Breast epithelium (tissue), 4 donors: ENCODE measurements at regions not wholly inside any gene's neighbourhood (a gene's known extent, or its start where the extent isn't known, plus 50 kb on each side); places are given as distances from the start of the nearest gene placed in this dataset.

ENCODE experiments used
- DNase-seq, 2 donors: peaks; one replicate each; pipeline ENCODE4 v3.0.0-alpha.2; 2019; ENCODE audit warnings: low spot score in 2 of 2
- H3K27ac ChIP-seq, 2 donors: fragments of 200-600 bp; sonication (generic) in 1 of 2; one replicate each; pipeline ENCODE4 v1.5.1; 2016 to 2019; ENCODE audit warnings: mild to moderate bottlenecking in 1 of 2
- H3K27me3 ChIP-seq, 2 donors: fragments of 200-600 bp; sonication (generic) in 1 of 2; one replicate each; pipeline versions ENCODE4 v1.5.1 to v1.6.0; 2017 to 2019; ENCODE audit warnings: control low read depth in 1 of 2, mild to moderate bottlenecking in 1 of 2
- H3K36me3 ChIP-seq: fragments of 200-600 bp; one replicate; pipeline ENCODE4 v1.5.1; 2019
- H3K4me1 ChIP-seq, 2 donors: fragments of 200-600 bp; sonication (generic); one replicate each; pipeline ENCODE4 v1.5.1; 2016 to 2019; ENCODE audit warnings: control low read depth in 1 of 2
- H3K4me3 ChIP-seq, 3 donors: fragments of 200-600 bp; sonication (generic); 1 replicate in 2 of 3; 2 replicates in 1 of 3; pipeline ENCODE4 v1.5.1; 2016 to 2019; ENCODE audit warnings: mild to moderate bottlenecking in 3 of 3, moderate library complexity in 2 of 3
- H3K9me3 ChIP-seq, 2 donors: fragments of 200-600 bp; sonication (generic) in 1 of 2; one replicate each; pipeline ENCODE4 v1.5.1; 2016 to 2019; ENCODE audit warnings: control low read depth in 1 of 2
- CTCF ChIP-seq, 3 donors: fragments of 450-650 bp; IDR thresholded peaks; one replicate each; pipeline ENCODE4 v1.5.1; 2016 to 2017; ENCODE audit warnings: antibody characterized with exemption in 3 of 3, mild to moderate bottlenecking in 3 of 3, moderate library complexity in 3 of 3
- POLR2A ChIP-seq: fragments of 450-650 bp; IDR thresholded peaks from one replicate; pipeline ENCODE4 v1.6.1; 2016; ENCODE audit warnings: antibody characterized with exemption, mild to moderate bottlenecking, moderate library complexity
- POLR2AphosphoS5 ChIP-seq, 3 donors: sonication (generic); formaldehyde crosslinking; IDR thresholded peaks; one replicate each; pipeline ENCODE4 v1.6.1; 2017; ENCODE audit warnings: antibody characterized with exemption in 3 of 3
- intact Hi-C: fragments of 100-400 bp; cut with DNase I; formaldehyde crosslinking; loops from one replicate; pipeline ENCODE4 v1.15.1; 2023; ENCODE audit warnings: low total_unique reads

- Histone ChIP-seq H3K36me3 (no peaks in the 10 kb centered on the region), H3K4me1 (no peaks in the 10 kb centered on the region), H3K27ac (no peak overlapping the region), H3K4me3 (no peak overlapping the region), H3K27me3 (no peaks in the 10 kb centered on the region), H3K9me3 (no peaks in the 10 kb centered on the region)
- intact Hi-C loops: no loop called here
- TF ChIP-seq CTCF (IDR thresholded peaks at IDR 0.05) (no peak), POLR2A (no peak), POLR2AphosphoS5 (IDR thresholded peaks at IDR 0.05) (no peak)
- DNase-seq: no peak
Measured at GRCh38 chr7:131921016-131921415, 364.6 kb upstream of the PODXL start.

- Histone ChIP-seq H3K4me3 (no peak overlapping the region), H3K4me1 (no peaks in the 10 kb centered on the region), H3K9me3 (no peaks in the 10 kb centered on the region), H3K27ac (no peak overlapping the region), H3K27me3 (no peaks in the 10 kb centered on the region), H3K36me3 (no peaks in the 10 kb centered on the region)
- intact Hi-C loops: no loop called here
- no peak for DNase-seq
- TF ChIP-seq POLR2AphosphoS5 (IDR thresholded peaks at IDR 0.05): no peak
- no peak for TF ChIP-seq CTCF (IDR thresholded peaks at IDR 0.05)
- no peak for TF ChIP-seq POLR2A
Measured at GRCh38 chr7:131919920-131920709, 363.7 kb upstream of the PODXL start.

GRCh38 chr7:131911112-131911511 lies 354.7 kb upstream of the PODXL start:
- no peaks in the 10 kb centered on the region for H3K9me3 ChIP-seq
- no peak overlapping the region for H3K27ac ChIP-seq
- H3K36me3 ChIP-seq: no peaks in the 10 kb centered on the region
- DNase-seq: no peak
- no peak overlapping the region for H3K4me3 ChIP-seq
- TF ChIP-seq POLR2AphosphoS5 (IDR thresholded peaks at IDR 0.05) (no peak), POLR2A (no peak), CTCF (IDR thresholded peaks at IDR 0.05) (no peak)
- H3K4me1 ChIP-seq: no peaks in the 10 kb centered on the region
- intact Hi-C loops: no loop called here
- H3K27me3 ChIP-seq: peaks cover 0 to 40% of the 10 kb centered on the region in 2 donors

- TF ChIP-seq POLR2AphosphoS5 (IDR thresholded peaks at IDR 0.05) (no peak), CTCF (IDR thresholded peaks at IDR 0.05) (no peak), POLR2A (no peak)
- Histone ChIP-seq H3K9me3 (no peaks in the 10 kb centered on the region), H3K27me3 (peaks cover 0 to 47% of the 10 kb centered on the region in 2 donors), H3K4me3 (peak overlapping the region; percentile 20 to 52 (median 36)), H3K27ac (no peak overlapping the region), H3K36me3 (no peaks in the 10 kb centered on the region), H3K4me1 (no peaks in the 10 kb centered on the region)
- intact Hi-C loops: loop anchor here (2.0 kb wide), 1 partner anchor 72 kb away; no protein-coding TSS in a partner anchor
- no peak for DNase-seq
Measured at GRCh38 chr7:131909151-131909768, 352.8 kb upstream of the PODXL start.

- peaks cover 0 to 47% of the 10 kb centered on the region in 2 donors for H3K27me3 ChIP-seq
- peak overlapping the region in 1 of 3 donors; percentile 52 for H3K4me3 ChIP-seq
- H3K4me1 ChIP-seq: no peaks in the 10 kb centered on the region
- no peak overlapping the region for H3K27ac ChIP-seq
- intact Hi-C loops: loop anchor here (2.0 kb wide), 1 partner anchor 72 kb away; no protein-coding TSS in a partner anchor
- H3K36me3 ChIP-seq: no peaks in the 10 kb centered on the region
- TF ChIP-seq POLR2AphosphoS5 (IDR thresholded peaks at IDR 0.05): no peak
- no peak for TF ChIP-seq POLR2A
- no peak for TF ChIP-seq CTCF (IDR thresholded peaks at IDR 0.05)
- H3K9me3 ChIP-seq: no peaks in the 10 kb centered on the region
- DNase-seq: no peak
Measured at GRCh38 chr7:131908714-131909113, 352.3 kb upstream of the PODXL start.
